HG03442 (cell line): ENCODE measurements at regions not wholly inside any gene's neighbourhood (a gene's known extent, or its start where the extent isn't known, plus 50 kb on each side); places are given as distances from the start of the nearest gene placed in this dataset.
"Not testable (repeated sequence)": the region's sequence is repeated elsewhere in the genome, so short reads cannot be mapped to it uniquely, and the experiment has no call there.

Experiments
- ATAC-seq: cut with Tn5 transposase; IDR thresholded peaks from one replicate; pipeline ENCODE4 v1.9.1; 2021; ENCODE audit warnings: mild to moderate bottlenecking, moderate library complexity; ENCODE audit not compliant: unreplicated experiment

GRCh38 chr20:47844568-47844906, 59.3 kb upstream of the SULF2 start:
- ATAC-seq: not testable (repeated sequence)

GRCh38 chr20:47843886-47844567, 58.7 kb upstream of the SULF2 start:
- no peak for ATAC-seq

GRCh38 chr20:47842950-47843349, 57.7 kb upstream of the SULF2 start:
- ATAC-seq: not testable (repeated sequence)

- not testable (repeated sequence) for ATAC-seq
Measured at GRCh38 chr20:47842004-47842403, 56.7 kb upstream of the SULF2 start.

GRCh38 chr20:47836256-47836817, 51.1 kb upstream of the SULF2 start:
- not testable (repeated sequence) for ATAC-seq
